ENCODE measurements at regions not wholly inside any gene's neighbourhood (a gene's known extent, or its start where the extent isn't known, plus 50 kb on each side); places are given as distances from the start of the nearest gene placed in this dataset.

DNA sequence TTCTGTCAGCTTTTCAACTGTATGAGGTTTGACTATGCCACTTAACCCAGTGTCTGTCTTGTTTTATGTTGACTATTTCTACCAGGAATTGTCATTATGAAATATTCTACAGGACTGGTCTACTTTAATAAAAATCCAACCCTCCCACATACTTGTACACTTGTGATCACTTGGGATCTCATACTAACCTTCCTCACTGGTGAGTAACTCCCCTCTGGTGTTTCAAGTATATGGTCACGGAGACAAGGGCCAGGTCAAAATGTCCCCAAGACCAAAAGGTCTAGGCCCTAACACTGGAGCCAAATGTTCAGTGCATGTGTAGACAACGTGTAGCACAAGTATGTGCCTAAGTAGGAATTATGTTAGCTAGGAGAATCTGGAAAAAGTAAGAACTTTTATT lies 122.7 kb upstream of the TJP1 start:
- TF ChIP-seq, protein P1, sequence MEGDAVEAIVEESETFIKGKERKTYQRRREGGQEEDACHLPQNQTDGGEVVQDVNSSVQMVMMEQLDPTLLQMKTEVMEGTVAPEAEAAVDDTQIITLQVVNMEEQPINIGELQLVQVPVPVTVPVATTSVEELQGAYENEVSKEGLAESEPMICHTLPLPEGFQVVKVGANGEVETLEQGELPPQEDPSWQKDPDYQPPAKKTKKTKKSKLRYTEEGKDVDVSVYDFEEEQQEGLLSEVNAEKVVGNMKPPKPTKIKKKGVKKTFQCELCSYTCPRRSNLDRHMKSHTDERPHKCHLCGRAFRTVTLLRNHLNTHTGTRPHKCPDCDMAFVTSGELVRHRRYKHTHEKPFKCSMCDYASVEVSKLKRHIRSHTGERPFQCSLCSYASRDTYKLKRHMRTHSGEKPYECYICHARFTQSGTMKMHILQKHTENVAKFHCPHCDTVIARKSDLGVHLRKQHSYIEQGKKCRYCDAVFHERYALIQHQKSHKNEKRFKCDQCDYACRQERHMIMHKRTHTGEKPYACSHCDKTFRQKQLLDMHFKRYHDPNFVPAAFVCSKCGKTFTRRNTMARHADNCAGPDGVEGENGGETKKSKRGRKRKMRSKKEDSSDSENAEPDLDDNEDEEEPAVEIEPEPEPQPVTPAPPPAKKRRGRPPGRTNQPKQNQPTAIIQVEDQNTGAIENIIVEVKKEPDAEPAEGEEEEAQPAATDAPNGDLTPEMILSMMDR (IDR thresholded peaks at IDR 0.05): no peak
- TF ChIP-seq EP300 (IDR thresholded peaks at IDR 0.05; ENCODE audit: low read depth): no peak
- no peak for TF ChIP-seq POLR2A (IDR thresholded peaks at IDR 0.05)

Measured in transverse colon (tissue), 3 donors.